H9 (cell line): ENCODE measurements at regions not wholly inside any gene's neighbourhood (a gene's known extent, or its start where the extent isn't known, plus 50 kb on each side); places are given as distances from the start of the nearest gene placed in this dataset.

Source experiments
- DNase-seq: peaks from one replicate; pipeline ENCODE4 v3.0.0-alpha.2; 2017
- H2AFZ ChIP-seq: one replicate; pipeline ENCODE4 v1.6.1; 2013; ENCODE audit warnings: mild to moderate bottlenecking, low read length, control low read depth, moderate library complexity
- H2AK5ac ChIP-seq: 2 replicates; pipeline ENCODE4 v1.6.1; 2013; ENCODE audit warnings: low read length, control low read depth, mixed read lengths; ENCODE audit not compliant: insufficient read length
- H2BK120ac ChIP-seq: one replicate; pipeline ENCODE4 v1.6.1; 2013; ENCODE audit warnings: low read depth, mild to moderate bottlenecking, low read length, control low read depth, inconsistent platforms; ENCODE audit not compliant: poor library complexity, severe bottlenecking
- H2BK12ac ChIP-seq: 2 replicates; pipeline ENCODE4 v1.6.1; 2013; ENCODE audit warnings: low read length, control low read depth, mixed read lengths, low read depth; ENCODE audit not compliant: insufficient read length
- H2BK15ac ChIP-seq: 2 replicates; pipeline ENCODE4 v1.6.1; 2013; ENCODE audit warnings: low read depth, low read length, control low read depth
- H2BK20ac ChIP-seq: one replicate; pipeline ENCODE4 v1.6.1; 2013; ENCODE audit warnings: low read depth, mild to moderate bottlenecking, low read length, control low read depth, inconsistent platforms; ENCODE audit not compliant: poor library complexity, severe bottlenecking
- H2BK5ac ChIP-seq: 2 replicates; pipeline ENCODE4 v1.6.1; 2013; ENCODE audit warnings: low read length, control low read depth, mixed read lengths; ENCODE audit not compliant: insufficient read length
- H3K14ac ChIP-seq: 2 replicates; pipeline ENCODE4 v1.6.1; 2013; ENCODE audit warnings: low read length, control low read depth; ENCODE audit not compliant: insufficient read depth
- H3K18ac ChIP-seq: 2 replicates; pipeline ENCODE4 v1.6.1; 2013; ENCODE audit warnings: low read depth, mild to moderate bottlenecking, mixed read lengths, low read length, control low read depth; ENCODE audit not compliant: insufficient read length
- H3K23ac ChIP-seq: 2 replicates; pipeline ENCODE4 v1.6.1; 2013; ENCODE audit warnings: low read length, control low read depth, mixed read lengths, low read depth; ENCODE audit not compliant: insufficient read length
- H3K23me2 ChIP-seq: 2 replicates; pipeline ENCODE4 v1.6.1; 2013; ENCODE audit warnings: low read depth, mild to moderate bottlenecking, mixed read lengths, low read length, control low read depth; ENCODE audit not compliant: insufficient read length, poor library complexity, severe bottlenecking
- H3K27ac ChIP-seq: 2 replicates; pipeline ENCODE4 v1.5.1; 2013; ENCODE audit warnings: low read length, control low read depth, mixed read lengths, low read depth; ENCODE audit not compliant: insufficient read length
- H3K27me3 ChIP-seq: 2 replicates; pipeline ENCODE4 v1.6.1; 2013; ENCODE audit warnings: low read length, control low read depth, inconsistent platforms; ENCODE audit not compliant: insufficient read depth
- H3K4ac ChIP-seq: 2 replicates; pipeline ENCODE4 v1.6.1; 2013; ENCODE audit warnings: low read depth, mild to moderate bottlenecking, control low read depth, inconsistent platforms, low read length, moderate library complexity
- H3K4me1 ChIP-seq: 2 replicates; pipeline ENCODE4 v1.6.1; 2013; ENCODE audit warnings: low read length, control low read depth, inconsistent platforms; ENCODE audit not compliant: insufficient read depth
- H3K4me2 ChIP-seq: 2 replicates; pipeline ENCODE4 v1.6.1; 2013; ENCODE audit warnings: low read length, control low read depth, mixed read lengths; ENCODE audit not compliant: insufficient read length, insufficient read depth
- H3K56ac ChIP-seq: 2 replicates; pipeline ENCODE4 v1.6.1; 2013; ENCODE audit warnings: low read depth, mild to moderate bottlenecking, mixed read lengths, low read length, control low read depth; ENCODE audit not compliant: insufficient read length
- H3K79me1 ChIP-seq: 2 replicates; pipeline ENCODE4 v1.6.1; 2013; ENCODE audit warnings: low read depth, mild to moderate bottlenecking, moderate library complexity, low read length, control low read depth, inconsistent platforms; ENCODE audit not compliant: insufficient read depth, poor library complexity, severe bottlenecking
- H3K79me2 ChIP-seq: 2 replicates; pipeline ENCODE4 v1.6.1; 2013; ENCODE audit warnings: low read length, control low read depth, inconsistent platforms; ENCODE audit not compliant: insufficient read depth
- H3K9ac ChIP-seq: 2 replicates; pipeline ENCODE4 v1.6.1; 2013; ENCODE audit warnings: low read length, control low read depth, mixed read lengths; ENCODE audit not compliant: insufficient read length; ENCODE audit errors: extremely low read depth
- H3K9me3 ChIP-seq: one replicate; pipeline ENCODE4 v1.6.1; 2013; ENCODE audit warnings: low read depth, low read length, inconsistent platforms; ENCODE audit not compliant: control insufficient read depth
- H3T11ph ChIP-seq: one replicate; pipeline ENCODE4 v1.6.1; 2013; ENCODE audit warnings: mild to moderate bottlenecking, low read length, control low read depth, inconsistent platforms
- H4K20me1 ChIP-seq: one replicate; pipeline ENCODE4 v1.6.1; 2013; ENCODE audit not compliant: control insufficient read depth, insufficient read length, insufficient read depth
- H4K5ac ChIP-seq: 2 replicates; pipeline ENCODE4 v1.6.1; 2013; ENCODE audit warnings: low read depth, mild to moderate bottlenecking, mixed read lengths, low read length, control low read depth; ENCODE audit not compliant: insufficient read length
- H4K8ac ChIP-seq: replicated peaks from 2 replicates; pipeline ENCODE4 v1.6.1; 2013; ENCODE audit warnings: low read length, control low read depth, mixed read lengths, low read depth; ENCODE audit not compliant: insufficient read length
- H4K91ac ChIP-seq: 2 replicates; pipeline ENCODE4 v1.6.1; 2013; ENCODE audit warnings: low read depth, mild to moderate bottlenecking, moderate library complexity, mixed read lengths, low read length, control low read depth; ENCODE audit not compliant: insufficient read length
- H3K27ac Mint-ChIP-seq, 3 experiments: 2 replicates in 2 of 3; 3 replicates in 1 of 3; pipeline ENCODE4 v1.8.0; 2020 to 2021; ENCODE audit warnings: mixed read lengths in 3 of 3, mild to moderate bottlenecking in 1 of 3, moderate library complexity in 1 of 3
- H3K27me3 Mint-ChIP-seq: 2 replicates; pipeline ENCODE4 v1.8.0; 2021; ENCODE audit warnings: low read depth, mild to moderate bottlenecking, moderate library complexity, mixed read lengths
- H3K36me3 Mint-ChIP-seq, 3 experiments: 2 replicates in 2 of 3; 3 replicates in 1 of 3; pipeline ENCODE4 v1.8.0; 2020 to 2021; ENCODE audit warnings: low read depth in 3 of 3, mixed read lengths in 3 of 3; ENCODE audit not compliant: insufficient read depth in 1 of 3
- H3K4me1 Mint-ChIP-seq, 2 experiments: 2 replicates each; pipeline ENCODE4 v1.8.0; 2020; ENCODE audit warnings: mixed read lengths in 2 of 2
- H3K4me3 Mint-ChIP-seq, 2 experiments: 2 replicates in 1 of 2; 3 replicates in 1 of 2; pipeline ENCODE4 v1.8.0; 2020 to 2021; ENCODE audit warnings: mild to moderate bottlenecking in 2 of 2, mixed read lengths in 2 of 2, moderate library complexity in 1 of 2
- H3K9me3 Mint-ChIP-seq, 2 experiments: 2 replicates in 1 of 2; 3 replicates in 1 of 2; pipeline ENCODE4 v1.8.0; 2020; ENCODE audit warnings: mild to moderate bottlenecking in 2 of 2, mixed read lengths in 2 of 2, moderate library complexity in 1 of 2
- WGBS: extraction: QIAGEN DNeasy Blood & Tissue Kit; methylation state at CpG from one replicate; pipeline ENCODE4 v1.1.7; 2013; ENCODE audit warnings: missing lambda C conversion rate, low lambda C conversion rate, mixed read lengths; ENCODE audit not compliant: insufficient read length; ENCODE audit errors: extremely low coverage; 5-methylcytosine and 5-hydroxymethylcytosine counted together
- TF ChIP-seq, protein P1 (sequence below): fragments of 200-600 bp; sonication (generic); conservative IDR thresholded peaks from 3 replicates; pipeline ENCODE4 v1.8.0; 2021; ENCODE audit warnings: antibody characterized with exemption, mild to moderate bottlenecking

DNA sequence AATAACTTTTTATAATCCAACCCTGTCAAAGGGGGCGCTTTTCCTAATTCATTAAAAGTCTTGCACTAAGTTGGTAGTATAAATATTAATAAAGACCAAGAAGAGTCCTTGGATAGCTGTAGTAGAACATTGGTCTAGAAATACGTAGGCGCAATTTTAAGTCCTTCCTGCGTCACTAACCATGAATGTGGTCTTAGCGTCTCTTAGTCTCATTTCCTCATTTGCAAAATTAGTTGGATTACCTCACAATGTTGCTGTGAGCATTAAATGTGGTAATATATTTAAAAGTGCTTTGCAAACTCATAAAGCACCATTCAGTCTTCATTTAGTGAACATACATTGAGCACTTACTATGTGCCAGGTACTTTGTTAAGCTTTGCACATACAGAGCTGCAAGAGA lies 149.7 kb downstream of the AEBP2 start:
- H2BK120ac ChIP-seq, result no peak overlapping the region
- TF ChIP-seq, protein P1, sequence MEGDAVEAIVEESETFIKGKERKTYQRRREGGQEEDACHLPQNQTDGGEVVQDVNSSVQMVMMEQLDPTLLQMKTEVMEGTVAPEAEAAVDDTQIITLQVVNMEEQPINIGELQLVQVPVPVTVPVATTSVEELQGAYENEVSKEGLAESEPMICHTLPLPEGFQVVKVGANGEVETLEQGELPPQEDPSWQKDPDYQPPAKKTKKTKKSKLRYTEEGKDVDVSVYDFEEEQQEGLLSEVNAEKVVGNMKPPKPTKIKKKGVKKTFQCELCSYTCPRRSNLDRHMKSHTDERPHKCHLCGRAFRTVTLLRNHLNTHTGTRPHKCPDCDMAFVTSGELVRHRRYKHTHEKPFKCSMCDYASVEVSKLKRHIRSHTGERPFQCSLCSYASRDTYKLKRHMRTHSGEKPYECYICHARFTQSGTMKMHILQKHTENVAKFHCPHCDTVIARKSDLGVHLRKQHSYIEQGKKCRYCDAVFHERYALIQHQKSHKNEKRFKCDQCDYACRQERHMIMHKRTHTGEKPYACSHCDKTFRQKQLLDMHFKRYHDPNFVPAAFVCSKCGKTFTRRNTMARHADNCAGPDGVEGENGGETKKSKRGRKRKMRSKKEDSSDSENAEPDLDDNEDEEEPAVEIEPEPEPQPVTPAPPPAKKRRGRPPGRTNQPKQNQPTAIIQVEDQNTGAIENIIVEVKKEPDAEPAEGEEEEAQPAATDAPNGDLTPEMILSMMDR, result no peak
- no peaks in the 10 kb centered on the region for H3K27me3 Mint-ChIP-seq
- H3K9ac ChIP-seq, result no peak overlapping the region
- H3K4ac ChIP-seq, result no peak overlapping the region
- no peaks in the 10 kb centered on the region for H3K79me1 ChIP-seq
- no peak overlapping the region for H4K8ac ChIP-seq
- no peak overlapping the region for H2BK15ac ChIP-seq
- H3K27ac ChIP-seq, result no peak overlapping the region
- no peak overlapping the region for H3K56ac ChIP-seq
- H4K91ac ChIP-seq, result no peak overlapping the region
- no peak overlapping the region for H2AK5ac ChIP-seq
- H3K4me3 Mint-ChIP-seq, result no peak overlapping the region
- peaks cover 18 to 19% of the 10 kb centered on the region in 2 experiments for H3K9me3 Mint-ChIP-seq
- H4K5ac ChIP-seq, result no peak overlapping the region
- H2BK20ac ChIP-seq, result no peak overlapping the region
- H3K27me3 ChIP-seq, result no peaks in the 10 kb centered on the region
- H4K20me1 ChIP-seq, result no peaks in the 10 kb centered on the region
- H2BK5ac ChIP-seq, result no peak overlapping the region
- H3K27ac Mint-ChIP-seq, result no peak overlapping the region
- WGBS, result no CpG with 5 or more reads among the region's 5 CpGs
- H3K18ac ChIP-seq, result no peak overlapping the region
- H2AFZ ChIP-seq, result no peak overlapping the region
- DNase-seq, result no peak
- peaks cover 8% of the 10 kb centered on the region in 2 experiments for H3K4me1 Mint-ChIP-seq
- H3K14ac ChIP-seq, result no peak overlapping the region
- H2BK12ac ChIP-seq, result no peak overlapping the region
- H3K9me3 ChIP-seq, result peaks cover 9% of the 10 kb centered on the region
- H3K79me2 ChIP-seq, result no peaks in the 10 kb centered on the region
- H3T11ph ChIP-seq, result no peak overlapping the region
- H3K4me1 ChIP-seq, result no peaks in the 10 kb centered on the region
- H3K4me2 ChIP-seq, result no peak overlapping the region
- no peak overlapping the region for H3K23ac ChIP-seq
- peaks cover 11 to 18% (median 14%) of the 10 kb centered on the region in 3 experiments for H3K36me3 Mint-ChIP-seq
- no peaks in the 10 kb centered on the region for H3K23me2 ChIP-seq
